Limb (tissue), 2 donors: ENCODE measurements at regions not wholly inside any gene's neighbourhood (a gene's known extent, or its start where the extent isn't known, plus 50 kb on each side); places are given as distances from the start of the nearest gene placed in this dataset.
"Not testable (repeated sequence)": the region's sequence is repeated elsewhere in the genome, so short reads cannot be mapped to it uniquely, and the experiment has no call there.

Experiments used
- DNase-seq, 2 donors: peaks; one replicate each; pipeline ENCODE4 v3.0.0-alpha.2; 2016; ENCODE audit errors: extremely low spot score in 2 of 2

DNA sequence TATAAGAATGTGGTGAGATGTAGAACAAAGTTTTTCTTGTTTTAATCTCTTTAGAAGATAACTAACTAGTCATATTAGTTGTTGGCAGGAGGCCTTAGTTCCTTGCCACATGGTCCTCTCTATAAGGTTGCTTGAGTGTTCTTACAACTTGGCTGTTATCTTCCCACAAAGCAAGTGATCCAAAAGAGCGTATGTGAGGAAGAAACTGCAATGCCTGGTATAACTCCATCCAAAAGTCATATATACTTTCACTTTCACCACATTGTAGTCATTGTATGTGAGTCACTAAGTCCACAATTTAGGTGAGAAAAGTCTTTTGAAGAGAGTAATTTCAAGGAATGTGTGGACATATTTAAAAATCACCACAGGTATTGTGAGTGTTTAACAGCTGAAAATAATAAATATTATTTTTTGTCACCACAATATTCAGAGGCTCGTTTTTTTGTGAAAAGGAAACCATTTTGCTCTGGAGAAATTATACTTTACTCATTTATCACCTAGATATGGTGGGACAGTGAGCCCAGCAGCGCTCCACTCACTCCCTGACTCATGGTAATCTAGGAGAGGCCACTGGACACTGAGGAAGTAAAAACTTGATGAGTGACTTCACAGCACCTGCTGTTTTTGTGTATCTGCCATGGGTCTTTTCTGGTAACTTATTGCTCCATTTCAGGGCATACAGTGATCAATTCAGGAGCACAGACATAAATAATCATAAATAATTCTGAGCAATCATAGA is 369.4 kb upstream of the NDST3 start:
- DNase-seq: no peak

DNA sequence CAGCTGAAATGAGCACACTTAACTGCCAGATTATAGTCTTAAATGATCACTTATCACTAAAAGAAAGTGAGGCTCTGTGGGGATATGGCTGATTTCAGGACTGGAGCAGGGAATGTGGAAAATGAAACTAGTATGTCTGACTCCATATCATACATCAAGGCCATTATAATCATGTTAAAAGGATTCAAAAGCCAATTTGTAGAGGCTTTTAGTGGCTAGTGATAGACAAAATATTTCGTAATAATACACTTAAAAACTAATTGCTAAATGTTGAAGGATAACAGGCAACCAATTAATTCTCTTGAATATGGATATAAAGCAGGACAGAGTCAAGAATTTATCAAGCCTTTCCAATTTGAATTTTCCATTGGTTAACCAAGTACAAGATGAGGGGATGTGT is 358.1 kb upstream of the NDST3 start:
- no peak for DNase-seq

DNA sequence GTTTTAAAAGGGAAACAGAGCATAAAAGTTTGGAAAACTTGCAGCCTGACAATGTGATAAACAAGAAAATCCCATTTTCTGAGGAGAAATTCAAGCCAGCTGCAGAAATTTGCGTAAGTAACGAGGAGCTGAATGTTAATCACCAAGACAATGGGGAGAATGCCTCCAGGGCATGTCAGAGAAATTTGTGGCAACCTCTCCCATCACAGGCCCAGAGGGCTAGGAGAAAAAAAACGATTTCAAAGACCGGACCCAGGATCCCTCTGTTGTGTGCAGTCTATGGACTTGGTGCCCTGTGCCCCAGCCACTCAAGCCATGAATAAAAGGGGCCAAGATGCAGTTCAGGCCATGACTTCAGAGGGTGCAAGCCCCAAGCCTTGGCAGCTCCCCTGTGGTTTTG is 355.4 kb upstream of the NDST3 start:
- no peak for DNase-seq

DNA sequence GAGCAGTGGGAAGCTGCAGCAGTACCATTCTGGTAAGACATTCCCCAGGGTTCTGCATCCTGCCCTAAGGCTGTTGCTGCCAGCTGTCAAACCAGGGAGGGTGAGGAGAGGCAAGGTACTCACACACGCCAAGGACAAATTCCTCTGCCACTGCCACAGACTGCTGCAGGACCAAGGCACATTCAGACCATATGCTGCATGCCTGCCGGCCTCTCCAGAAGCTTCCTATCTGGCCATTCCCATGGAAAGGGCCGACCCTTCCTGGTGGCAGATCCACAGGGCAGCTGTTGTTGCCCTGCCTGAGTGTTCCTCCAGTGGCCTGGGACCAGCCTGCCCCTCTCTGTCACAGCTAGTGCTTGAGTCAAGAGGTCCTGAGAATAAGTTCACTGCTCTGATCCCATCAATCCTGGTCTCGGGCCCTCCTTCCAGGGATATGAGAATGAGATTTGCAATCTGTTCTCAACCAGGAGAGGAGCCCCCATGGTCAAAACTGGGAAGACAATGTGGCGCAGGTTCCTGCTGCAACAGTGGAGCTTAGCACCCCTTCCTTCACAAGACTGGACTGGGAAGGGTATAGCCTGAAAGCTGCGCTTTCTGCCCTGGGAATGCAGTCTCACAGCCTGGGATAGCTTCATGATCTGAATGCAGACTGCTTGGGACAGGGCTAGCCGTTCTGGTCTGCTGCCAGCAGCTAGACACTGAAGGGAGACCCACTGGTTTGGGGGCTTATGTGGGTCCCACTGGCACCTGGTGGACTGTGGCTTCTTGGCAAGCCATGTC is 342.5 kb upstream of the NDST3 start:
- DNase-seq: no peak

DNA sequence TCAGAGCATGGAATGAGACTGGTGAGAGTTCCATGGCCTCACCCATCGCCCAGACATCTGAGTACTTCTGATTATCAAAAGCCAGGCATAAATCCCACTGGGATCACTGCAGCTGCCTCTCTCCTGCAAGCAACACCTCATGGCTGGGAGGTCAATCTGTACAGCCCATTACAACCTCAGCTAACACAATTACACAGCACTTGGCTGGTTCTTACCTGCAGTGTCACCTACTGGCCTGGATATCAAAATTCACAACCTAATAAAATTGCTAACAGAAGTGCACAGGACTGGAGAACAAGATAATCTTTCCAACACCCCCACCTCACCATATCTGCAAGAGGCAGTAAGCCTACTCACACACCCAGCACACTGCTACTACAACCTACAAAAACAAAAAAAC is 341.7 kb upstream of the NDST3 start:
- no peak for DNase-seq

DNA sequence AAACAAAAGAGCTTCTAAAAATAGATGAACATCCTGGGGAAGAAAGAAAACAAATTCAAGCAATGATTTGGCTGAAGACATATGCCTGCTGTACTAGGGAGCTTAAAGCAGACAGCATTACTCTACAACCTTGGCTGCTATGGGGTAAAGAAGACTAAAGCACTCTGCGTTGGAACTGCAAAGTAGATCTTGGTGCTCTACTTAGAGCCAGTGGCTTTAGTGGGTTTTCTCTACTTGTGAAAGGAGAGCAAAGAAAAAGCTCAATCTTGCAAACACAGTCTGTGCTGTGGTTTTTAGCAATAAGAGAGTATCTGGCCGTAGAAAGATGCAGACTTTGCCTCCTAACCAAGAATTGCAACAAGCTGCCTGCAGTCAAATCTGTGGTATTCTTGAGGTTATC is 334.7 kb upstream of the NDST3 start:
- no peak for DNase-seq

DNA sequence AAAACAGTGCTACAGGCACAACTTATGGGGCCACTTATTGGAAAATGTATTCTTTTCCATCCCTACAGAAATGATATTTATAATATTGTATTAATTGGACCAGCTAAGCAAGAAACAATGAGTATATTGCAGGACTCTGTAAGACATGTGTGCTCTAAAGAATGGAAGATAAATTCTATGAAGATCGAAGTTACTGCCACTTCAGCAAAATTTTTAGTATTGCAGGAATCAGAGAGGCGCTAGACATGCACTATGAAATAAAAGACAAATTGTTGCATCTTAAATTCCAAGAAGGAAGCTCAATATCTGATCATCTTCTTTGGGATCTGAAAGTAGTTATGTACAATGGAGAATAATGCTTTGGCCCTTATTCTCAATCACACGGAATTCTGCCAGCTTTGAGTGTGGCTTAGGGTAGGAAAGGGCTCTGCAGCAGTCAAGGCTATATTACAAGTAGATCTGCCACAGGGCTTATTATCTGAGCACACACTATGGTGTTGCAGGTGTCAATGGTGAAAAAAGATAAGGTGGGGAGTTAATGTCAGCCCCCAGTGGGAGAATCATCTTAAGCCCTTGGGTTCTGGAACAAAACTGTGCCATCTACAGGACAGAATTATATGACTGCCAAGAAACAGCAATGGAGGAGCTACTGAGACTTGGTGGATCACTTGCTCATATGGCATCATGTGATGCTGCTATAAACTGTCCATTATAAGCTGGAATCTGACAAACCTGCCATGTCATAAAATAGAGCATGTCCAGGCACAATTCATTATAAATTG is 334.0 kb upstream of the NDST3 start:
- DNase-seq: no peak

DNA sequence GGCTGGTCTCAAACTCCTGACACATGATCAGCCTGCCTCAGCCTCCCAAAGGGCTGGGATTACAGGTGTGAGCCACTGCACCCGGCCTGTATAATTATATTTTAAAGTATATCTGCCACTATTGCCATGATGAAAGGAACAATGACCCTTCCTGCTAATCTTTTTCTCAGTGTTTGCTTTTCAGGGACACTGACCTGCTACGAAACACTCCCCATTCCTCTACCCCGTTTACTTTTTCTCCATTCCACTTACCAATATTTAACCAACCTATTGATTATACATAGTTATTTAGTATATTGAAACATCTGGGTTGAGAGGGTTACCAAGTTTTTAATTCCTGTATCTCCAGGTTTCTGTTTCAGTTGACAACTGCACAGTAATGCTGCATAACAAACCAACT is 331.9 kb upstream of the NDST3 start:
- no peak for DNase-seq

DNA sequence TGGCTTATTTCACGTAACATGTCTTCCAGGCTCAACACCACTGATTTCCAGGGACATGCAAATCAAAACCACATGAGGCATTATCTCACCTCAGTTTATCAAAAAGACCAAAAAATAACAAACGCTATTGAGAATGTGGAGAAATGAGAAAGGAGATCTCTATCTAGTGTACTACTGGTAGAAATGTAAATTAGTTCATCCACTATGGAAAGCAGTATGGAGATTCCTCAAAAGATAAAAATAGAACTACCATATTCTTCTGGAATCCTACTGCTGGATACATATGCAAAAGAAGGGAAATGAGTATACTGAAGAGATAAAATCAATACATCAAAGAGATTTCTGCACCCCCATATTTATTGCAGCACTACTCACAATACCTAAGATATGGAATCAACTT is 329.6 kb upstream of the NDST3 start:
- DNase-seq: no peak

DNA sequence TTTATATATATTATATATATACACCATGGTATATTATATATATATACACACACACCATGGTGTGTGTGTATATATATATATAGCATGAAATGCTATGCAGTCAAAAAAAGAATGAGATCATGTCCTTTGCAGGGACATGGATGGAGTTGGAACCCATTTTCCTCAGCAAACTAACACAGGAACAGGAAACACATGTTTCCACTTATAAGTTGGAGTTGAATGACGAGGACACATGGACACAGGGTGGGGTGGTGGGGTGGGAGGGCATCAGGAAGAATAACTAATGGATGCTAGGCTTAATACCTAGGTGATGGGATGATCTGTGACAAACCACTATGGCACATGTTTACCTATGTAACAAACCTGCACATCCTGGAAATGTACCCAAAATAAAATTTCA is 293.6 kb upstream of the NDST3 start:
- no peak for DNase-seq

DNA sequence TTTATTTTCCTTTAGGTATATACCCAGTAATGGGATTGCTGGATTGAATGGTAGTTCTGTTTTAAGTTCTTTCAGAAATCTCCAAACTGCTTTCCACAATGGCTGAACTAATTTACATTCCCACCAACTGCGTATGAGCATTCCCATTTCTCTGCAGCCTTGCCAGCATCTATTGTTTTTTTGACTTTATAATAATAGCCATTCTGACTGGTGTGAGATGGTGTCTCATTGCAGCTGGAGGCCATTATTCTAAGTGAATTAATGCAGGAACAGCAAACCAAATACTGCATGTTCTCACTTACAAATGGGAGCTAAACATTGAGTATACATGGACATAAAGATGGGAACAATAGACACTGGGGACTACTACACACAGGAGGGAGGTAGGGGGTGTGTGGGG is 288.9 kb upstream of the NDST3 start:
- not testable (repeated sequence) for DNase-seq

DNA sequence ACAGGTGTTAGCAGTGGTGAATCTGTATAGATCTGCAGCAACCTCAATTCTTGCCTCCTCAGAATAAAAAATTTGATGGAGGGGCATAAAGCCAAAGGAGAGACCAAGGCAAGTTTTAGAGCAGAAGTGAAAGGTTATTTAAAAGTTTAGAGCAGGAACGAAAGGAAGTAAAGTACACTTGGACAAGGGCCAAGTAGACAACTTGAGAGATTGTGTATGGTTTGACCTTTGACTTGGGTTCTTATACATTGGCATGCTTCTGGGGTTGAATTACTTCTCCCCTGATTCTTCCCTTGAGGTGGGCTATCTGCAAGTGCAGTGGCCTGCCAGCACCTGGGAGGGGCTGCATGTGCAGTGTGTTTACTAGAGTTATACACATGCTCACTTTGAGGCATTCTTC is 278.8 kb upstream of the NDST3 start:
- DNase-seq: no peak

DNA sequence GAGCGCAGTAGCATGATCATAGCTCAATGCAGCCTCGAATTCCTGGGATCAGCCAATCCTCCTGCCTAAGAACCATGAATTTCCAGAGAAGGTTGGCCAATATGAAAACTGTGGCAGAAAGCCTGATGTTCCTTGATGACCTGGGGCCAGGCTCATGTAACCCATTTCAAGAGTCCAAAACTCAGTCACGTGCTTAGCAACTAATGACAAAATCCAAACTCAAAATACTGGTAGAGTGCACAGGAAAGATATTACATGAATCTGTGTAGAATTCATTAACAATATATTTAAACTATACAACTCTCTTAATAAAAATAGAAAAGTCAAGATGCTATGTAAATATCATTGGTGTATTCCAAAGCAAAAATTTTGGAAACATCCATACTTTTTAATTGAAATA is 265.7 kb upstream of the NDST3 start:
- no peak for DNase-seq

DNA sequence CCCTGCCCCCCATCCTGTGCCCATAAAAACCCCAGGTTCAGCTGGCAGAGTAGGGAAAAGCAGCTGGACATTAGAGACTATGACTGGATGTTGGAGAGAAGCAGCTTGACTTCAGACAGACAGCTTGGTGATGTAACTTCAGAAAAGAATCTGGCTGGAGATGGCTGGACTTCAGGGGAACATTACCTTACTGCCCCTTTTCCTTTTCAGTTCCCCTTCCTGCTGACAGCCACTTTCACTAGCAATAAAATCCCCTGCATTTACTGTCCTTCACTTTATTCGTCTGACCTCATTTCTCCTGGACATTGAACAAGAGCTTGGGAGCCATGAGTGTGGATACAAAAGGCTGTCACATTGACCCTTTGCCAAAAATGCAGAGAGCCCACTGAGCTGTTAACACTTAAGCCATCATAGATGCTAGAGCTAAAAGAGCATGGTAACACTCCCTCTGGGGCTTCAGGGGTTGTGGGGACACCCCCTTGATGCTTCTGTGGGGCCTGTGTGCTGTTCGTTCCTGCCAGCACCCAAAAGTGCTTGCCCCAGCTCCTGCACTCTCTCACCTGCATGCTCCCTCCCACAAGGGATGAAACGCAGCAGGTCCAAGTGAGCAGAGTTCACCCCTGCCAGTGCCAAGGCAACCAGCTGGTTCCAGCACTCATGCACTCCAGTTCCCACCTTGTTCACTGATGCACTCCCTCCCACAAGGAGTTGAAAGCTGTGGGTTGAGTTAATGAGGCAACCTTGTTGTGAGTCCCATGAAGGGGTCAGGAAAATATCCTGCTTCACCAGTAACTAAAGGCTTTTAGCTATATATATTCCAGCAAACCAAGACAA is 263.8 kb upstream of the NDST3 start:
- no peak for DNase-seq

DNA sequence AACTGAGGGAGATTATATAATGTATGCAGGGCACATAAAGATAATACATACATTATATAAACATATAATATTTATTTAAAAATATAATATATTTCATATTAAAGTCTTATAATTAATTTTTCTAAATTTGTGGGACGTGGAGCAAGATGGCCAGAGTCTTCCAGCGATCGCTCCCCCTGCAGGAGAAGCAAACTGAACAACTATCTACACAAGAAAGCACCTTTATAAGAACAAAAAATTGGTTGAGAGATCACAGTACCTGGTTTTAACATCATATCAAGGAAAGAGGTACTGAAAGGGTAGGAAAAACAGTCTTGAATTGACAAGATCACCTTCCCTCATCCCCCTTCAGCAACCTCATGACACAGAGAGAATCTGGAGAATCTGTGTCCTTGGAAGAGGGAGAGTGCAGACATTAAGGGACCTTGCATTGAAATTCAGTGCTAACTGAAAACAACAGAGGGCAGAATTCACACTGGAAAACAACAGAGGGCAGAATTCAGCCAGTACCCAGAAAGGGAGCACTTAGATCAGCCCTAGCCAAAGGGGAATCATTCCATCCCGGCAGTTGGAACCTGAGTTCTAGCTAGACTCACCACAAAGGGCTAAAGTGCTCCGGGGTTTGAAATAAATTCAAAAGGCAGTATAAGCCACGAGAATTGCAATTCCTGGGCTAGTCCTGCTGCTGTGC is 262.5 kb upstream of the NDST3 start:
- no peak for DNase-seq

DNA sequence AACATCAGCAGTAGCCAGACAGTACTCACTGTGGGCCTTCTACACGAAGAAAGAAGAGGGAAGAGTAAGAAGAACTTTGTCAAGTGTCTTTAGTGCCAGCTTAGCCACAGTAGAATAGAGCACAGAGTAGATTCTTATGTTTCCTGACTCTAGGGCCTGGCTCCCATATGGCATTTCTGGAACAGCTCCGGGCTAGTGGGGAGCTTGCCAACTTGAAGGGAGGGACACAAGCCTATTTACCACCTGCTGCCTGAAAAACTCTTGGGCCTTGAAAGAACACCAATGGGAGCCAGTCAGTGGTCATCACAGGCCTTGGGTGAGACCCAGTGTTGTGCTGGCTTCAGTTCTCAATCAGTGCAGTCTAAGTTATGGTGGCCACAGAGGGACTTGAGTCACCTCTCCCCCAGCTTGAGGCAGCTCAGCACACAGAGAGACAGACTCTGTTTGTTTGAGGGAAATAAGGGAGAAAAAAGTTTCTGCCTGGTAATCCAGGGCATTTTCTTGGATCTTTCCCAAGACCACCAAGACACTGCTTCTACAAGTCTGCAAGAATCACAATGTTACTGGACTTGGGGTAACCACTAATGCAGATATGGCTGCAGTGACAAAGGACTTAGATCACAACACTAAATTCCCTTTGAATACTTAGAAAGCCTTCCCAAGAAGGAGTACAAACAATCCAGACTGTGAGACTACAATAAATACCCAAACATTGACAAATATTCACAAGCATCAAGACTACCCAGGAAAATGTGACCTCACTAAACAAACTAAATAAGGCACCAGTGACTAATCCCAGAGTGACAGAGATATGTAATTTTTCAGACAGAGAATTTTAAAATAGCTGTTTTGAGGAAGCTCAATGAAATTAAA is 261.0 kb upstream of the NDST3 start:
- DNase-seq: no peak

DNA sequence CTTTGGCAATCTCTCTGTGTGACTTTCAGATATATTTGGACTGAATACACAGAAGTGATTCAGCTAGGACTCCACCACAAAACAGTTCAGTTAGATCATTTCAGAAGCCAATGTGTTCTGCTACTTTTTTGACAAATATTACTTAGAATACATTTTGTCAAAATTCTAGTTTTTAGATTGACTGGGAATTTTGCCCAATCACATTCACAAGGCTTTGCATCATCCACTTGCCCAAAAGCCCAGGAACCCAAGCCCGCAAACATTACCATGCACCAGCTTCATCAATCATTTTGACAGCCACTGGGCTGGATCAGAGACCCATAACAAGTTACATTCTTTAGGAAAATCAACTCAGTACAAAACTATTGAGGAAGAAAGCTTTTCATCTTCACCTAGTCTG is 256.6 kb upstream of the NDST3 start:
- DNase-seq: no peak

DNA sequence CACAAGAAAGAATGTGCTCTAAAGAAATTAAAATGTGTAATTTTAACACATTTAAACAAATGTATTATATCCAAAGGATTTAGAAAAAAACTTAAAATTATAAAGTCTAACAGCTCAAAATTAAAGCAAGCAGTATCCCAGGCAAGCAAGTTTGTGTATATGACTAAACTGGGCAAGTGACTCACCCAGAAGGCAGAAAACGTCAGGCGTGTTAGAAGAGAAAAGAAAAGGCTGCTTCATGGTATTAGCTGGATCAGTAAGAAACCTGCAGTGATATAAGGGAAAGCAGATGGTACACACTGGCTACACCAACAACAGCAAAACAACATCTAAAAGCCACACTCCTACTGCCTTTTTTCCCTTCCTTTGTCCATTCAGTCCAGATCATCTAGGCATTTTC is 250.6 kb upstream of the NDST3 start:
- no peak for DNase-seq

DNA sequence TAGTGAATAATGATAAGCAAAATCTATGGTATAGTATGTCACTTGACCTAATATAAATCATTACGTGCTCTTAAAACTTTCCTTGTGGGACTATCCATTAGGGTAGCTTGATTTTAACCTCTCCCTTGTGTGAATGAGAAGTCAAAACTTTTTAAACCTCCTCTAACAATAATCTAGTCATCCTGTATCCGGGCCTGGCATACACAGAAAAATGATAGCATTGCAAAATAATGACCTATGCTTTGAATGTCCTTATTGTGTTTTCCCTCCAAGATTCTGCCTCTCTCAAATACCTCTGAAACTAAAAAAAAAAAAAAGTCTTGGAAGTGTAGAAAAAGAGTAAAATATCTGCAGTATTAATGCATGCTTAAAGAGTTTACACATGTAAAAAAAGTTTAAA is 250.0 kb upstream of the NDST3 start:
- DNase-seq: no peak

DNA sequence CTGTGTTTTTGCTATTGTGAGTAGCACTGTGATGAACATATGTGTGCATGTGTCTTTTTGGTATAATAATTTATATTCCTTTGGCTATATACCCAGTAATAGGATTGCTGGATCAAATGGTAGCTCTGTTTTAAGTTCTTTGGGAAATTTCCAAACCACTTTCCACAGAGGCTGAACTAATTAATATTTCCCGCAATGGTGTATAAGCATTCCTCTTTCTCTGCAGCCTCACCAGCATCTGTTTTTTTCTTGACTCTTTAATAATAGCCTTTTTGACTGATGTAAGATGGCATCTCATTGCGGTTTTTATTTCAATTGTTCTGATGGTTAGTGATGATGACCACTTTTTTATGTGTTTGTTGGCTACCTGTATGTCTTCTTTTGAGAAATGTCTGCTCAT is 247.7 kb upstream of the NDST3 start:
- DNase-seq: no peak
